SU-DHL-6 (cell line): ENCODE measurements at regions not wholly inside any gene's neighbourhood (a gene's known extent, or its start where the extent isn't known, plus 50 kb on each side); places are given as distances from the start of the nearest gene placed in this dataset.

Source experiments
- H2AFZ ChIP-seq: fragments of 200-600 bp; sonication (generic); 2 replicates; pipeline ENCODE4 v1.6.1; 2014; ENCODE audit warnings: low read depth, mild to moderate bottlenecking, moderate library complexity, mixed read lengths, antibody characterized with exemption, low read length; ENCODE audit not compliant: severe bottlenecking
- H3F3A ChIP-seq: fragments of 200-600 bp; shearing (Covaris generic); 2 replicates; pipeline ENCODE4 v1.6.0; 2016; ENCODE audit warnings: antibody characterized with exemption, mild to moderate bottlenecking; ENCODE audit not compliant: insufficient read depth
- H3K27ac ChIP-seq: fragments of 200-600 bp; sonication (generic); 2 replicates; pipeline ENCODE4 v1.5.1; 2016; ENCODE audit warnings: low read depth, mild to moderate bottlenecking, low read length, moderate library complexity, mixed read lengths
- H3K27me3 ChIP-seq: fragments of 200-600 bp; sonication (generic), shearing (Covaris generic); 2 replicates; pipeline ENCODE4 v1.6.0; 2014; ENCODE audit warnings: mild to moderate bottlenecking, low read length
- H3K36me3 ChIP-seq: fragments of 200-600 bp; sonication (generic); 2 replicates; pipeline ENCODE4 v1.6.1; 2014; ENCODE audit warnings: mild to moderate bottlenecking, low read length, mixed read lengths
- H3K4me2 ChIP-seq: fragments of 300-600, 200-600 bp; shearing (Covaris generic), sonication (generic); 2 replicates; pipeline ENCODE4 v1.6.0; 2014; ENCODE audit warnings: low read length, low read depth, mild to moderate bottlenecking; ENCODE audit not compliant: poor library complexity, severe bottlenecking
- H3K4me3 ChIP-seq: fragments of 200-600 bp; sonication (generic); 2 replicates; pipeline ENCODE4 v1.5.1; 2014; ENCODE audit warnings: antibody characterized with exemption, low read length, mild to moderate bottlenecking, mixed read lengths; ENCODE audit not compliant: insufficient read depth, poor library complexity, severe bottlenecking
- H3K79me2 ChIP-seq: fragments of 200-600 bp; sonication (generic); 2 replicates; pipeline ENCODE4 v1.6.1; 2014; ENCODE audit warnings: mild to moderate bottlenecking, low read length, moderate library complexity; ENCODE audit not compliant: insufficient read depth
- H3K9ac ChIP-seq: fragments of 200-600 bp; sonication (generic); 2 replicates; pipeline ENCODE4 v1.7.0; 2014; ENCODE audit warnings: mild to moderate bottlenecking, low read length
- H3K9me2 ChIP-seq: fragments of 200-600 bp; sonication (generic); replicated peaks from 2 replicates; pipeline ENCODE4 v1.6.1; 2014; ENCODE audit warnings: low read length; ENCODE audit not compliant: insufficient read depth
- H3K9me3 ChIP-seq: fragments of 200-600 bp; sonication (generic); 2 replicates; pipeline ENCODE4 v1.6.1; 2014; ENCODE audit warnings: low read length, mixed read lengths; ENCODE audit not compliant: insufficient read depth
- H4K20me1 ChIP-seq: fragments of 200-600 bp; sonication (generic); 2 replicates; pipeline ENCODE4 v1.6.1; 2014; ENCODE audit warnings: low read depth, mild to moderate bottlenecking, antibody characterized with exemption, low read length, moderate library complexity, mixed read lengths
- EZH2phosphoT487 ChIP-seq: fragments of 200-600 bp; sonication (generic), shearing (Covaris generic); conservative IDR thresholded peaks from 2 replicates; pipeline ENCODE4 v1.6.1; 2018; ENCODE audit warnings: mild to moderate bottlenecking, antibody characterized with exemption, low read length, moderate library complexity, mixed read lengths
- TF ChIP-seq, protein P1 (sequence below): fragments of 200-600 bp; sonication (generic); IDR thresholded peaks from one replicate; pipeline ENCODE4 v1.5.1; 2017; ENCODE audit warnings: antibody characterized with exemption, mild to moderate bottlenecking, low read length, moderate library complexity; ENCODE audit not compliant: insufficient read depth, poor library complexity, severe bottlenecking

DNA sequence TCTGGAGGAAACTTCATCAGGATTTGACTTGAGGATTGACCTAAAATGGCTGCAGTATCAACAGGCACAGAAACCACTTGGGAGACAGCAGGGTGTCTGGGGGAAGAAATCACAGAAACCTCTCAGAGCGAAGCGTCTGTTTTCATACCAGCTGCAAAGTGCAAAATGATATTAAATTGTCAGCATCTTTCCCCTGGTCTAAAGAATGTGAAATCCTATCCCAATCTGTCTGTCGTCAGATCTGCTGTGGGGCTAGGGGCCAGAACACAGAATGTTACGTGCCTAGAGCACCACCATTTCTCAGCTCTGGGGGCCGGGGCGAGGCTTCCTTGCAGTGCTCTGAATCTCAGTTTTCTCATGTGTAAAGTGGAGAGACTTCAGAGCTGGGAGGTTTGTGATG is 54.1 kb upstream of the MYCN start:
- no peak for TF ChIP-seq EZH2phosphoT487
- TF ChIP-seq, protein P1, sequence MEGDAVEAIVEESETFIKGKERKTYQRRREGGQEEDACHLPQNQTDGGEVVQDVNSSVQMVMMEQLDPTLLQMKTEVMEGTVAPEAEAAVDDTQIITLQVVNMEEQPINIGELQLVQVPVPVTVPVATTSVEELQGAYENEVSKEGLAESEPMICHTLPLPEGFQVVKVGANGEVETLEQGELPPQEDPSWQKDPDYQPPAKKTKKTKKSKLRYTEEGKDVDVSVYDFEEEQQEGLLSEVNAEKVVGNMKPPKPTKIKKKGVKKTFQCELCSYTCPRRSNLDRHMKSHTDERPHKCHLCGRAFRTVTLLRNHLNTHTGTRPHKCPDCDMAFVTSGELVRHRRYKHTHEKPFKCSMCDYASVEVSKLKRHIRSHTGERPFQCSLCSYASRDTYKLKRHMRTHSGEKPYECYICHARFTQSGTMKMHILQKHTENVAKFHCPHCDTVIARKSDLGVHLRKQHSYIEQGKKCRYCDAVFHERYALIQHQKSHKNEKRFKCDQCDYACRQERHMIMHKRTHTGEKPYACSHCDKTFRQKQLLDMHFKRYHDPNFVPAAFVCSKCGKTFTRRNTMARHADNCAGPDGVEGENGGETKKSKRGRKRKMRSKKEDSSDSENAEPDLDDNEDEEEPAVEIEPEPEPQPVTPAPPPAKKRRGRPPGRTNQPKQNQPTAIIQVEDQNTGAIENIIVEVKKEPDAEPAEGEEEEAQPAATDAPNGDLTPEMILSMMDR, result no peak
- Histone ChIP-seq H3K27ac (no peak overlapping the region), H4K20me1 (no peaks in the 10 kb centered on the region), H3K79me2 (no peaks in the 10 kb centered on the region), H3K9ac (no peak overlapping the region), H3K4me2 (no peak overlapping the region), H2AFZ (no peak overlapping the region), H3K4me3 (no peak overlapping the region), H3K9me2 (no peaks in the 10 kb centered on the region), H3K27me3 (no peaks in the 10 kb centered on the region), H3F3A (no peaks in the 10 kb centered on the region), H3K36me3 (no peaks in the 10 kb centered on the region), H3K9me3 (no peaks in the 10 kb centered on the region)

DNA sequence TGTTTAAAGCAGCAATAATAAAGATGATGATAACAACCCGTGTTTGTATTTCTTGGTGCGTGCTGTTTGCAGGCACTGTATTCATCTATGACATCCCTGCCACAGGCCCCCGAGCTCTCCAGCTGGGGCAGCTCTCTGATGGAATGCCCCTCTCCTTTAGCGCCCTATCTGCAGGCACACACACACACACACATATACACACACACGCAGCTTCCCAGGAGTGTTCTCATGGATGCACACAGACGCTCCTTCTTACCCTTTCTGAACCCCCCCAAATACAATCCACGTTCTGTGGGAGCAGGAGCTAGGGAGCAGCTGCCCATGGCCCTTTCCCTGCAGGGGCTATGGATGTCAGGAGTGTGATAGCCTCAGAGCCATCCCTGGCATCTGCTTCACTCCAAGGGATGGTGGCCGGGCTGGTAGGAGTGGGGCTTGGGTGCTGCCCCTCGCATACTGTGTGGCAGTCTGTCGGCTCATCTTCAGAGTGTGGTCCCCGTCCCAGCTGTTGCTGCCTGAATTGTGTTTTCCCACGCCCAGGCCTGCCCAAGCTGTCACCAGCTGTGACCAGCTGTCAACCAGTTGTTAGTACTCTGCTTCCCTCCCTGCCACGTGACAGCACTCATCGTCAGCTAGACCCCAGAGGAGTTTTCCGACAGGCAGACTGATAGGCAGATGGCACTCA is 50.8 kb upstream of the MYCN start:
- Histone ChIP-seq H3K79me2 (no peaks in the 10 kb centered on the region), H3K9me2 (no peaks in the 10 kb centered on the region), H3F3A (no peaks in the 10 kb centered on the region), H3K9me3 (no peaks in the 10 kb centered on the region), H3K4me2 (no peak overlapping the region), H3K4me3 (no peak overlapping the region), H2AFZ (no peak overlapping the region), H3K27me3 (no peaks in the 10 kb centered on the region), H3K27ac (no peak overlapping the region), H4K20me1 (no peaks in the 10 kb centered on the region), H3K36me3 (no peaks in the 10 kb centered on the region), H3K9ac (no peak overlapping the region)
- TF ChIP-seq, protein P1, result no peak
- no peak for TF ChIP-seq EZH2phosphoT487

DNA sequence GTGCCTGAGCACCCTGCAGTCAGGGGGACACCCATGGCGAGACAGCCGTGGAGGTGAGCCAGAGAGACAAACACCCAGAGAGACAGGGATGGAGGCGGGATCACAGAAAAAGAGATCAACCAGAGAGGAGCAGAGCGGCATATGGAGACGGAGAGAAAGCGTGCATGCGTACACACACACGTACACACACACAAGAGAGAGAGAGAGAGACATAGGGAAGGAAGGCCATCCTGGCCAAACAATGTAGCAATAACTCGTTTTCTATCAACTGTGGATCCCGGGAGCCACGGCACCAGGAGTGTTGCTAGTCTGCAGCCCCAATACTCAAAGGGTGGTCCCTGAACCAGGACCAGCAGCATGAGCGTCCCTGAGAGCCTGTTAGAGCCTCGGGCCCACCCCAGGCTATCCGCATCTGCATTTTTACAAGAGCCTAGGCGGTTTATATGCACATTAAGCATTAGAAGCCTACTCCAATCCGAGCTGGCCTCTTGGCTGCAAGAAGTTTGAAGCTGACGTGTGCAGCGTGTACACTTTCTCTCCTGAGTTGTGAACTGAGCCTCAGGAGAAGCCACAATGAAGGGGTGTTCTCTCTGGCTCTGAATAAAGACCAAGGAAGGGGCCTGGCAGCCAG is 50.1 kb upstream of the MYCN start:
- H3K4me2 ChIP-seq, result no peak overlapping the region
- no peak overlapping the region for H3K4me3 ChIP-seq
- H3F3A ChIP-seq, result no peaks in the 10 kb centered on the region
- no peaks in the 10 kb centered on the region for H3K9me3 ChIP-seq
- H3K79me2 ChIP-seq, result no peaks in the 10 kb centered on the region
- no peak overlapping the region for H2AFZ ChIP-seq
- H4K20me1 ChIP-seq, result no peaks in the 10 kb centered on the region
- H3K36me3 ChIP-seq, result no peaks in the 10 kb centered on the region
- TF ChIP-seq EZH2phosphoT487, result no peak
- TF ChIP-seq, protein P1, result no peak
- H3K9me2 ChIP-seq, result no peaks in the 10 kb centered on the region
- H3K9ac ChIP-seq, result no peak overlapping the region
- H3K27ac ChIP-seq, result no peak overlapping the region
- no peaks in the 10 kb centered on the region for H3K27me3 ChIP-seq
